IMR-90 (cell line): ENCODE measurements at regions not wholly inside any gene's neighbourhood (a gene's known extent, or its start where the extent isn't known, plus 50 kb on each side); places are given as distances from the start of the nearest gene placed in this dataset.

Source experiments
- ATAC-seq: fragments of 200-7000 bp; cut with Tn5 transposase; 2 replicates; pipeline ENCODE4 v1.9.1; 2020; ENCODE audit warnings: low read depth, mild to moderate bottlenecking, moderate library complexity
- BruUV-seq: library from RNA; stranded (reverse); fragments of 400-500 nt; replicated peaks from 2 replicates; lab custom pipeline; 2021; lab: Mats Ljungman, UMichigan
- CTCF ChIA-PET: fragments of 300-600 bp; formaldehyde crosslinking; extraction: SDS; loops from one replicate; lab custom pipeline; 2021; ENCODE audit warnings: antibody characterized with exemption; lab: Yijun Ruan, JAX
- POLR2A ChIA-PET: fragments of 300-600 bp; sonication (Branson Sonifier 250); formaldehyde crosslinking; loops from one replicate; lab custom pipeline; 2022; ENCODE audit warnings: antibody characterized with exemption; ENCODE audit not compliant: unreplicated experiment; lab: Charles Lee
- DNase-seq: peaks from one replicate; pipeline ENCODE4 v3.0.0; 2013
- H2AFZ ChIP-seq: replicated peaks from 2 replicates; pipeline ENCODE3; 2013; ENCODE audit warnings: low read length, mild to moderate bottlenecking; ENCODE audit not compliant: poor library complexity
- H2AK5ac ChIP-seq: 2 replicates; pipeline ENCODE4 v1.6.1; 2013; ENCODE audit warnings: low read depth, low read length, inconsistent platforms
- H2AK9ac ChIP-seq: replicated peaks from 2 replicates; pipeline ENCODE3; 2013; ENCODE audit warnings: mild to moderate bottlenecking, low read depth, low read length, moderate library complexity; ENCODE audit not compliant: poor library complexity
- H2BK120ac ChIP-seq: 2 replicates; pipeline ENCODE4 v1.6.1; 2013; ENCODE audit warnings: low read depth, low read length, inconsistent platforms
- H2BK15ac ChIP-seq: 3 replicates; pipeline ENCODE4 v1.6.1; 2013; ENCODE audit warnings: low read depth, low read length, inconsistent platforms
- H2BK20ac ChIP-seq: 2 replicates; pipeline ENCODE4 v1.6.1; 2013; ENCODE audit warnings: low read depth, mild to moderate bottlenecking, inconsistent platforms, low read length, moderate library complexity
- H2BK5ac ChIP-seq: 2 replicates; pipeline ENCODE4 v1.6.1; 2013; ENCODE audit warnings: mild to moderate bottlenecking, low read depth, low read length, inconsistent platforms; ENCODE audit not compliant: poor library complexity, severe bottlenecking
- H3K14ac ChIP-seq: replicated peaks from 2 replicates; pipeline ENCODE4 v1.6.1; 2013; ENCODE audit warnings: low read depth, low read length, inconsistent platforms
- H3K18ac ChIP-seq: 2 replicates; pipeline ENCODE4 v1.6.1; 2013; ENCODE audit warnings: low read depth, low read length, control low read depth
- H3K23ac ChIP-seq: 2 replicates; pipeline ENCODE4 v1.6.1; 2013; ENCODE audit warnings: low read depth, low read length, inconsistent platforms
- H3K27ac ChIP-seq: 2 replicates; pipeline ENCODE4 v1.5.1; 2013; ENCODE audit warnings: mild to moderate bottlenecking, control low read depth, low read length; ENCODE audit not compliant: insufficient read depth
- H3K27me3 ChIP-seq: 2 replicates; pipeline ENCODE4 v1.6.1; 2013; ENCODE audit warnings: low read length; ENCODE audit not compliant: control insufficient read depth, insufficient read depth
- H3K36me3 ChIP-seq: 2 replicates; pipeline ENCODE4 v1.6.1; 2013; ENCODE audit warnings: low read length, mixed read lengths; ENCODE audit not compliant: control insufficient read depth, insufficient read depth
- H3K4ac ChIP-seq: 2 replicates; pipeline ENCODE4 v1.6.1; 2013; ENCODE audit warnings: low read depth, low read length, inconsistent platforms
- H3K4me1 ChIP-seq: 2 replicates; pipeline ENCODE4 v1.6.1; 2013; ENCODE audit warnings: low read length, mixed read lengths; ENCODE audit not compliant: control insufficient read depth, insufficient read depth
- H3K4me2 ChIP-seq: 2 replicates; pipeline ENCODE4 v1.6.1; 2013; ENCODE audit warnings: low read depth, mild to moderate bottlenecking, control low read depth, low read length, moderate library complexity
- H3K4me3 ChIP-seq: 2 replicates; pipeline ENCODE4 v1.5.1; 2013; ENCODE audit warnings: low read depth, mild to moderate bottlenecking, control low read depth, low read length, moderate library complexity; ENCODE audit not compliant: insufficient read depth
- H3K56ac ChIP-seq: 2 replicates; pipeline ENCODE4 v1.6.1; 2013; ENCODE audit warnings: low read length, inconsistent platforms; ENCODE audit not compliant: insufficient read depth; ENCODE audit errors: extremely low read depth
- H3K79me1 ChIP-seq, 2 experiments: 2 replicates each; pipeline ENCODE4 v1.6.1; 2013; ENCODE audit warnings: low read length in 2 of 2, inconsistent platforms in 1 of 2, low read depth in 1 of 2
- H3K9ac ChIP-seq: 2 replicates; pipeline ENCODE4 v1.6.1; 2013; ENCODE audit warnings: low read depth, low read length, control low read depth
- H3K9me1 ChIP-seq: 2 replicates; pipeline ENCODE4 v1.6.1; 2013; ENCODE audit warnings: low read length, inconsistent platforms; ENCODE audit not compliant: insufficient read depth
- H3K9me3 ChIP-seq: 2 replicates; pipeline ENCODE4 v1.6.1; 2013; ENCODE audit warnings: low read length; ENCODE audit not compliant: control insufficient read depth, insufficient read depth
- H4K20me1 ChIP-seq: 2 replicates; pipeline ENCODE4 v1.6.1; 2013; ENCODE audit warnings: low read length, inconsistent platforms; ENCODE audit not compliant: insufficient read depth
- H4K5ac ChIP-seq: 2 replicates; pipeline ENCODE4 v1.6.1; 2013; ENCODE audit warnings: mild to moderate bottlenecking, low read depth, low read length, control low read depth
- H4K8ac ChIP-seq, 2 experiments: 2 replicates each; pipeline ENCODE4 v1.6.1; 2013; ENCODE audit warnings: low read depth in 2 of 2, low read length in 2 of 2, control low read depth in 1 of 2, inconsistent platforms in 1 of 2
- H4K91ac ChIP-seq: 2 replicates; pipeline ENCODE4 v1.6.1; 2013; ENCODE audit warnings: low read depth, low read length, inconsistent platforms; ENCODE audit not compliant: insufficient read depth
- BHLHE40 ChIP-seq: fragments of 150-350 bp; IDR thresholded peaks from 2 replicates; pipeline ENCODE4 v1.6.1; 2016; ENCODE audit warnings: mild to moderate bottlenecking, low read depth, low read length
- FOS ChIP-seq: fragments of 150-350 bp; IDR thresholded peaks from 2 replicates; pipeline ENCODE4 v1.6.1; 2016; ENCODE audit warnings: low read depth, low read length
- MAFK ChIP-seq: IDR thresholded peaks from 2 replicates; pipeline ENCODE4 v1.6.1; 2012; ENCODE audit warnings: low read depth, low read length, improper control_type of control experiment
- MAZ ChIP-seq: IDR thresholded peaks from 2 replicates; pipeline ENCODE4 v1.6.1; 2012; ENCODE audit warnings: low read depth, mild to moderate bottlenecking, low read length, improper control_type of control experiment, moderate library complexity, borderline replicate concordance
- NFE2L2 ChIP-seq: fragments of 150-350 bp; IDR thresholded peaks from 2 replicates; pipeline ENCODE4 v1.6.1; 2016; ENCODE audit warnings: low read depth, mild to moderate bottlenecking, low read length
- POLR2A ChIP-seq: IDR thresholded peaks from 2 replicates; pipeline ENCODE4 v1.6.1; 2012; ENCODE audit warnings: mild to moderate bottlenecking, low read depth, low read length
- SMC3 ChIP-seq: fragments of 150-350 bp; IDR thresholded peaks from 2 replicates; pipeline ENCODE4 v1.6.1; 2016; ENCODE audit warnings: low read depth, mild to moderate bottlenecking, antibody characterized with exemption, low read length, moderate library complexity
- WGBS, 2 experiments: methylation state at CpG; one replicate each; pipeline versions ENCODE4 v1.1.5 to v1.1.7; 2013; ENCODE audit warnings: missing lambda C conversion rate in 2 of 2; ENCODE audit not compliant: insufficient read length in 1 of 2; ENCODE audit errors: extremely low coverage in 2 of 2; 5-methylcytosine and 5-hydroxymethylcytosine counted together
- dilution Hi-C: fragments of 300-500 bp; cut with HindIII; formaldehyde crosslinking; loops from one replicate; pipeline ENCODE4 v1.14.3; 2018; ENCODE audit warnings: low sequenced_read_pairs; ENCODE audit not compliant: unreplicated experiment
- in situ Hi-C: fragments of 300-500 bp; cut with MboI; formaldehyde crosslinking; loops from 3 replicates; pipeline ENCODE4 v1.14.3; 2019; ENCODE audit warnings: low sequenced_read_pairs, inconsistent platforms, mixed read lengths
- intact Hi-C: fragments of 100-400 bp; cut with micrococcal nuclease; formaldehyde crosslinking; loops from 2 replicates; pipeline ENCODE4 v1.10.0; 2022

DNA sequence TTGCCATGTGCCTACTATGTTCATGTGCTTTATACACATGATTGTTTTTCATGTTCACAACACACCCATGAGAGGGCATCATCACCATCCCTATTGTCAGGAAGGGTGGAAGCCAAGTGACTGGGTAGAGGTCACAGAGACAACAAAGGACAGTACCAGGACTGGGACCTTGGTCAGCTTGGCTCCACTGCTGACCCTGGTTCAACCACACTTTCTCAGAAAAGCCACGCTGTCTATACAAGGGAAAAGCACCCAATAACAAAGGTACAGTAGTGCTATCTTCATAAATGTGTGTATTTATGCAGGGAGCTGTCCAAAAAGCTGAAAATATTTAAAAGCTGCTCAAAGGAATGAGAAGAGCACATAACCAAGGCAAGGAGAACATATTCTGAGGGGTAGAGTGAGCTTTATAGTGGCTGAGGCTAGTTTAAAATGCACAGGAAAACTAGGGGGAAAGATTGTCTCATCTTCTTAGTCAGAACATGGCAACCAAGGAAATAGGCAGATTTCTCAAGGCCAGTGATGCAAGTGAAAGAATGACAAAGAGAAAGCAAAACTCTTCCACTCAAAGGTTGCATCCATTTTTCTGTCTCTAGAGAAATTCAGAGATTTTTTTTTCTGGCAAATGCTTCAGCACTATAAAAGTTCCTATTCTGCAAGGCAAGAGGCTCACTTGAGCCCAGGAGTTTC, 415.0 kb downstream of the FOXO1 start:
- no peak overlapping the region for H2BK5ac ChIP-seq
- no peak overlapping the region for H3K4me3 ChIP-seq
- no peak overlapping the region for H3K4me2 ChIP-seq
- H3K9ac ChIP-seq: no peak overlapping the region
- dilution Hi-C loops (no loop called here), in situ Hi-C loops (no loop called here), intact Hi-C loops (no loop called here)
- no peak overlapping the region for H2BK20ac ChIP-seq
- no peaks in the 10 kb centered on the region for H3K79me1 ChIP-seq
- no peak overlapping the region for H2BK120ac ChIP-seq
- H3K18ac ChIP-seq: no peak overlapping the region
- no peaks in the 10 kb centered on the region for H3K9me1 ChIP-seq
- H4K20me1 ChIP-seq: no peaks in the 10 kb centered on the region
- BruUV-seq: no TSS peak
- ChIA-PET POLR2A (no interaction called here), CTCF (interaction anchor here (0.9 kb wide), 1 partner anchor 308 kb away, joined by 4 read pairs; no protein-coding TSS in a partner anchor)
- H4K91ac ChIP-seq: no peak overlapping the region
- H3K27ac ChIP-seq: no peak overlapping the region
- WGBS, 2 experiments: no CpG with 5 or more reads among the region's 1 CpG
- no peak overlapping the region for H2AK9ac ChIP-seq
- H4K5ac ChIP-seq: no peak overlapping the region
- no peak for ATAC-seq
- no peak overlapping the region for H3K14ac ChIP-seq
- H2AK5ac ChIP-seq: no peak overlapping the region
- no peaks in the 10 kb centered on the region for H3K4me1 ChIP-seq
- no peaks in the 10 kb centered on the region for H3K36me3 ChIP-seq
- no peak overlapping the region for H4K8ac ChIP-seq
- no peaks in the 10 kb centered on the region for H3K9me3 ChIP-seq
- no peak overlapping the region for H3K56ac ChIP-seq
- H2AFZ ChIP-seq: no peak overlapping the region
- TF ChIP-seq BHLHE40: no peak
- TF ChIP-seq POLR2A: no peak
- no peak for TF ChIP-seq NFE2L2
- TF ChIP-seq FOS: no peak
- no peak for TF ChIP-seq MAZ
- TF ChIP-seq MAFK: no peak
- TF ChIP-seq SMC3: no peak
- no peak for DNase-seq
- H3K4ac ChIP-seq: no peak overlapping the region
- no peak overlapping the region for H2BK15ac ChIP-seq
- no peaks in the 10 kb centered on the region for H3K27me3 ChIP-seq
- H3K23ac ChIP-seq: no peak overlapping the region
